ENCODE measurements at regions not wholly inside any gene's neighbourhood (a gene's known extent, or its start where the extent isn't known, plus 50 kb on each side); places are given as distances from the start of the nearest gene placed in this dataset.
A peak's percentile ranks its signal among the peaks of the same experiment; 100 is the strongest.
"Not testable (repeated sequence)": the region's sequence is repeated elsewhere in the genome, so short reads cannot be mapped to it uniquely, and the experiment has no call there.

DNA sequence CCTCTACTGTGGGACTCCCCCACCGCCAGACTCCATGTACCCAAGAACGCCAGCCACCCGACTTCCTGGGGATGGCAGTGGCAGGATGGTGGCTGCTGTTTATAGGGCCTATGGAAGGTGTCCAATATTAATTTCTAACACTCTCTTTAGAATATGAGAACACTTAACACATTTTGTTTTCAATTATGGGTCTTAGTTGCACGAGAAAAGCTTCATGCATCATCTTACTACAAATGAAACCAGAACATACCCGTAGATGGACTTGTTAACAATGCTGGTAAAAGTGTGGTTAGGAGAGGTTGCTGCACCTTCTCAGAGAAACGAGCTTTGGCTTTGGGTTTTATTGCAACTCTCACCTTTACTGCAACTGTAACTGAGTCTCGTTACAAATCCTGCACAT, 335.6 kb upstream of the ID2 start:
- H3K27ac Mint-ChIP-seq: no peak overlapping the region

DNA sequence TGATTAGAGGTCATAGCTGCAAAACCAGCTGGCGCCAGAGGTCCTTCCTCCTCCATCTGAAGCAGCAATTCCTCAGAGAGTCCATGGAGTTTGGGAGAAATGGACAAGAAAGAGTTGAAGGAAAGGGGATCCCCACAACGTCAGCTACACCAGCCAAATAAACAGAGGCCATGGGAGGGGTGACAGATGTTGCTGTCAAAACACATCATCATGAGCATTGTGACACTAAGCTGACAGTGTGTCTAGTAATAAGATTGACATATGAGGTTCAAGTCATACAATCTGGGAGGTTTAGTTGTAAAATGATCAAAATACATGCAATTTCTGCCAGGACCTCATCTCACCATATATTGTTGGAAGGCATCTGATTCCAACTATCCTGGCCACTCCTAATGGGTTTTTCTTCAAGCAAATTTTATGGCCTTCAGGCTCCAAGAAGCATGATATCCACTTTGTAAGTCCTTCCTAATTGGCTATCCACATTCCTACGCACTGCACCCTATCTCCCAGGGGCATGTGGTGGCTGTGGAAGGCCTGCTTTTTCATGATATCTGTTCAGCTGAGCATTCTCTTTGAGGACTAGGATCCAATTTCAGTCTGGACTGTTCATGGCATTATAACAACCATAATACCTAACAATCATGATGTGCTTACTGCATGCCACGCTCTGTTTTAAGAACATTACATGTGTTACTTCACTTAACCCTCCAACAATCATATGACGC, 335.0 kb upstream of the ID2 start:
- Mint-ChIP-seq H3K9me3 (peaks cover 0 to 3% (median 0%) of the 10 kb centered on the region in 7 donors), H3K4me3 (no peak overlapping the region), H3K27ac (no peak overlapping the region), H3K27me3 (no peaks in the 10 kb centered on the region), H3K36me3 (no peaks in the 10 kb centered on the region), H3K4me1 (peaks cover 0 to 2% (median 0%) of the 10 kb centered on the region in 4 donors)
- Histone ChIP-seq H3K27ac (ENCODE audit: insufficient read depth, low read length, poor library complexity, severe bottlenecking) (no peak overlapping the region), H3K27me3 (ENCODE audit: control insufficient read depth, insufficient read depth, low read length) (no peaks in the 10 kb centered on the region), H3K4me1 (ENCODE audit: control insufficient read depth, insufficient read depth, low read length, poor library complexity, severe bottlenecking) (no peaks in the 10 kb centered on the region), H3K9me3 (ENCODE audit: control insufficient read depth in 2 of 2, low read length in 2 of 2) (no peaks in the 10 kb centered on the region), H3K36me3 (ENCODE audit: control insufficient read depth, insufficient read depth, low read length) (no peaks in the 10 kb centered on the region), H3K4me3 (ENCODE audit: low read depth, low read length) (no peak overlapping the region)
- ATAC-seq (ENCODE audit: low read depth in 2 of 2) (no peak), DNase-seq (no peak)

More for the DNA sequence above, 335.6 kb upstream of the ID2 start:
- no peaks in the 10 kb centered on the region for H3K4me1 ChIP-seq (ENCODE audit: control insufficient read depth, insufficient read depth, low read length, poor library complexity, severe bottlenecking)
- no peaks in the 10 kb centered on the region for H3K36me3 ChIP-seq (ENCODE audit: control insufficient read depth, insufficient read depth, low read length)
- Mint-ChIP-seq H3K36me3 (no peaks in the 10 kb centered on the region), H3K27me3 (no peaks in the 10 kb centered on the region), H3K4me3 (no peak overlapping the region), H3K9me3 (peaks cover 0 to 3% (median 0%) of the 10 kb centered on the region in 7 donors), H3K4me1 (peaks cover 0 to 2% (median 0%) of the 10 kb centered on the region in 4 donors)
- no peak for ATAC-seq (ENCODE audit: low read depth in 2 of 2)
- H3K9me3 ChIP-seq (ENCODE audit: control insufficient read depth in 2 of 2, low read length in 2 of 2): no peaks in the 10 kb centered on the region
- no peak overlapping the region for H3K4me3 ChIP-seq (ENCODE audit: low read depth, low read length)
- no peaks in the 10 kb centered on the region for H3K27me3 ChIP-seq (ENCODE audit: control insufficient read depth, insufficient read depth, low read length)
- no peak for DNase-seq
- no peak overlapping the region for H3K27ac ChIP-seq (ENCODE audit: insufficient read depth, low read length, poor library complexity, severe bottlenecking)

DNA sequence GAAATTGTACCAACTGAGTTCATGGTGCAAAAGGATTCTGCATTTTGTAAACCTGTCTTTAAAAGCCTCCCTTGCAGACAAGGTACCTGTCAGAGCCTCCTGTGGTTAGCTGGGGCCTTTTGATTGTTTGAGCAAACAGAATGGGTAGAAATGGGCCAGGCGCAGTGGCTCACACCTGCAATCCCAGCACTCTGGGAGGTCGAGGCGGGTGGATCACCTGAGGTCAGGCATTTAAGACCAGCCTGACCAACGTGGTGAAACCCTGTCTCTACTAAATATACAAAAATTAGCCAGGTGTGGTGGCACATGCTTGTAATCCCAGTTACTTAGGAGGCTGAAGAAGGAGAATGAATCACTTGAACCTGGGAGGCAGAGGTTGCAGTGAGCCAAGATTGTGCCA, 332.9 kb upstream of the ID2 start:
- H3K4me3 ChIP-seq (ENCODE audit: low read depth, low read length); H3K4me1 Mint-ChIP-seq; H3K27me3 Mint-ChIP-seq; H3K27me3 ChIP-seq (ENCODE audit: control insufficient read depth, insufficient read depth, low read length); H3K36me3 Mint-ChIP-seq; H3K27ac ChIP-seq (ENCODE audit: insufficient read depth, low read length, poor library complexity, severe bottlenecking); H3K27ac Mint-ChIP-seq; H3K9me3 ChIP-seq (ENCODE audit: control insufficient read depth in 2 of 2, low read length in 2 of 2); H3K4me1 ChIP-seq (ENCODE audit: control insufficient read depth, insufficient read depth, low read length, poor library complexity, severe bottlenecking); H3K9me3 Mint-ChIP-seq; ATAC-seq (ENCODE audit: low read depth in 2 of 2); H3K36me3 ChIP-seq (ENCODE audit: control insufficient read depth, insufficient read depth, low read length); DNase-seq: not testable (repeated sequence)
- H3K4me3 Mint-ChIP-seq: peak overlapping the region in 1 of 4 donors; percentile 22

DNA sequence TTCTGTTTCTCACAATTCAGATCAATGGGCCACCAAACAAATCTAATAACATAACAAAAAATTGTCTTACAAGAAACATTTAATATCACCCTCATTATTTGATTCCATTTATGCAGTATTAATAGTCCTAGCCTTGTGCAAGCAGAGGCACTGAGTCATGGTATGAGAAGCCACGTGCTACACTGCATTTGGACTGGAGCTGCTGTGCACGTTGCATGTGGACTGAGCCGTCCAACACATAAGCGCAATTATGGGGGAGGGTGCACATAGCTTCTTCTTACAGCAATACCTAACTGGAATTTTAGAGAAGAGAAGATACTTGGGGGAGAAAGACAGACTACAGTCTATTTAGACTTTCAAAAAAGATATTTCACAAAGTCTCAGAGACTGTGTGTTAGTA, 329.6 kb upstream of the ID2 start:
- Histone ChIP-seq H3K4me3 (ENCODE audit: low read depth, low read length) (no peak overlapping the region), H3K4me1 (ENCODE audit: control insufficient read depth, insufficient read depth, low read length, poor library complexity, severe bottlenecking) (no peaks in the 10 kb centered on the region), H3K27ac (ENCODE audit: insufficient read depth, low read length, poor library complexity, severe bottlenecking) (no peak overlapping the region), H3K9me3 (ENCODE audit: control insufficient read depth in 2 of 2, low read length in 2 of 2) (peaks cover 0 to 6% of the 10 kb centered on the region in 2 experiments), H3K27me3 (ENCODE audit: control insufficient read depth, insufficient read depth, low read length) (no peaks in the 10 kb centered on the region), H3K36me3 (ENCODE audit: control insufficient read depth, insufficient read depth, low read length) (no peaks in the 10 kb centered on the region)
- no peak for ATAC-seq (ENCODE audit: low read depth in 2 of 2)
- H3K9me3 Mint-ChIP-seq: peaks cover 0 to 3% (median 0%) of the 10 kb centered on the region in 7 donors
- no peak overlapping the region for H3K4me3 Mint-ChIP-seq
- H3K4me1 Mint-ChIP-seq: no peaks in the 10 kb centered on the region
- H3K27me3 Mint-ChIP-seq: no peaks in the 10 kb centered on the region
- H3K36me3 Mint-ChIP-seq: no peaks in the 10 kb centered on the region
- no peak overlapping the region for H3K27ac Mint-ChIP-seq
- DNase-seq: no peak

DNA sequence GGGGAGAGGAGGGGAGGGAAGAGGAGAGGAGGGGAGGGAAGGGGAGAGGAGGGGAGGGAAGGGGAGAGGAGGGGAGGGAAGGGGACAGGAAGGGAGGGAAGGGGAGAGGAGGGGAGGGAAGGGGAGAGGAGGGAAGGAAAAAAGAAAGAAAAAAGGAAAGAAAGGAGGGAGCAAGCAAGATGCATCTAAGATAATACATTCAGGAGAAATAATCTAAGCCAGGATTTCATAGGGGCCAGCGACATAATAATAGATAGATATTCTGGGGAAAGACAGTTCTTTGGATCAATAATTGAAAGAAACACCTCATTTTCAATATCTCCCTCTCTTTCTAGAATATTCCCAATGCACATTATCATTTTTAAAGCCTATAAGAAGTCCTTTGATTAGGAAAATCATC, 328.9 kb upstream of the ID2 start:
- Histone ChIP-seq H3K9me3 (ENCODE audit: control insufficient read depth in 2 of 2, low read length in 2 of 2) (peaks cover 0 to 6% of the 10 kb centered on the region in 2 experiments), H3K27ac (ENCODE audit: insufficient read depth, low read length, poor library complexity, severe bottlenecking) (no peak overlapping the region), H3K4me1 (ENCODE audit: control insufficient read depth, insufficient read depth, low read length, poor library complexity, severe bottlenecking) (no peaks in the 10 kb centered on the region), H3K4me3 (ENCODE audit: low read depth, low read length) (no peak overlapping the region), H3K36me3 (ENCODE audit: control insufficient read depth, insufficient read depth, low read length) (no peaks in the 10 kb centered on the region), H3K27me3 (ENCODE audit: control insufficient read depth, insufficient read depth, low read length) (no peaks in the 10 kb centered on the region)
- ATAC-seq (ENCODE audit: low read depth in 2 of 2): no peak
- Mint-ChIP-seq H3K36me3 (no peaks in the 10 kb centered on the region), H3K4me3 (no peak overlapping the region), H3K9me3 (peaks cover 0 to 3% (median 0%) of the 10 kb centered on the region in 7 donors), H3K27me3 (no peaks in the 10 kb centered on the region), H3K27ac (no peak overlapping the region), H3K4me1 (no peaks in the 10 kb centered on the region)
- DNase-seq: no peak

DNA sequence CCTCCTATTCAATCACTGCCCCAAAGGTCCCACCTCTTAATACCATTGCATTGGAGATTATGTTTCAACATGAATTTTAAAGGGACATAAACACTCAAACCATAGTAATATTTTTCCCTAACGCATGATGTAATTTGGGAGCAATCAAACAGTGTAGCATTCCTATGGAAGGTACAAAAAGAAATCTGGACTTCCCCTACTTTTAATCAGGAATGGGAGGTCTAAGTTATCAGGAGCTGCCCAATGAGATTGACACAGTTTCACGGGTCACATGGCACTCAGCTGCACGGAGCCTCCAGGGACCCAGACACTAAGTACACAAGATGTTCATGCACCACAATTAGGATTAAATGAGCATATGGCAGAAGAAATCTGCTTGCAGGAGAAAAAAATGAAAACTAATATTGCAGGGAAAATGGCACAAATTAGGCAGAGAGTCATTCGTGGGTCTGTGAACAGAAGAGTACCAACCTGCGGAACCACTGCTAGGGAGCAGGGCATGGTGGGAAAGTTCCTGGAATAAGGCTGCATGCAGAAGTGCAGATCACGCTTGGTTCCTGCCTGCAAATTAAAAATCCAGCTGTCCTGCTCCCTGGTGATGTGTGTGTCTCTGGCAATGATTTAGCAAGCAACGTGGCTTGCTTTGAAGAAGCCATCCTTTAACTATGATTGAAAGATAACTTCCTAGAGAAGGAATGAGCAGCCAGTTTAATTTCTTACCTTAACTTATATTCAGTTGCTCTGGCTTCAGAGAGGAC, 326.6 kb upstream of the ID2 start:
- no peaks in the 10 kb centered on the region for H3K36me3 Mint-ChIP-seq
- no peaks in the 10 kb centered on the region for H3K4me1 ChIP-seq (ENCODE audit: control insufficient read depth, insufficient read depth, low read length, poor library complexity, severe bottlenecking)
- no peak overlapping the region for H3K27ac ChIP-seq (ENCODE audit: insufficient read depth, low read length, poor library complexity, severe bottlenecking)
- no peak overlapping the region for H3K4me3 ChIP-seq (ENCODE audit: low read depth, low read length)
- no peaks in the 10 kb centered on the region for H3K36me3 ChIP-seq (ENCODE audit: control insufficient read depth, insufficient read depth, low read length)
- H3K4me3 Mint-ChIP-seq: no peak overlapping the region
- DNase-seq (no peak), ATAC-seq (ENCODE audit: low read depth in 2 of 2) (no peak)
- H3K4me1 Mint-ChIP-seq: peaks cover 0 to 2% (median 0%) of the 10 kb centered on the region in 4 donors
- H3K9me3 ChIP-seq (ENCODE audit: control insufficient read depth in 2 of 2, low read length in 2 of 2): peaks cover 0 to 6% of the 10 kb centered on the region in 2 experiments
- H3K9me3 Mint-ChIP-seq: peaks cover 0 to 3% (median 0%) of the 10 kb centered on the region in 7 donors
- H3K27ac Mint-ChIP-seq: no peak overlapping the region
- H3K27me3 Mint-ChIP-seq: no peaks in the 10 kb centered on the region
- H3K27me3 ChIP-seq (ENCODE audit: control insufficient read depth, insufficient read depth, low read length): no peaks in the 10 kb centered on the region

DNA sequence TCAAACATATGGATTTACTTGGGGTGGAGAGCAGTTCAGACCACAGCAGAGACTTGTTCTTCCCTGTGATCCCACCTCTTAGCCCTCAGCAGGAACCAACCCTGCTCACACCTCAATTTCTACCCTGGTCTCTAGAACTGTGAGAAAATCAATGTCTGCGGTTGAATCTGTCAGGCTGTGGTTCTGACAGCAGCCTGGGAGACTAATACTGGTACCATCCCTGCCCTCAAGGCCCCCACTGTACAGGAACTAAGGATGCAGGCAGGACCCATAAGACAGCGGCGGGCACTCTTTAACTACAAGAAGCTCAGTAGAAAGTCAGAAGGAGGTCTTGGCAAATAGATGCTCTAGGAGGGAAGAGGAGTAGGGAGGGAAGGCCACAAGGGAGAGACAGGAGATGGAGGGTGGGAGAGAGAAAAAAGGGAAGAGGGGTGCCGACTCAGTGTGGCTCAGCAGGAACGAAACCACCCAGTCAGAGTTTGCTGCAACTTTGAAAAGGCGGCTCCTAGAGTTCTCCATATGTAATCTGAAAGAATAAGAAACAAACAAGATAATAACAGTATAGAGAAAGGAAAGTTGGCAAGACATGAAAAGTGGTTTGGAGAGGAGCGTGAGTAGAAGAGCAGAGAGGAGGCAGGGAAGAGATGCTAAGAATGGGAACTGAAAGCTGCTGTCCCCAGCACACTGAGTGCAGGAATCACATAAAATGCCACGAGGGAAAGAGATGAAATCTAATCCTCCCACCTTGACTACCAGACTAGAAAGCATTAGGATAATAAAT, 323.9 kb upstream of the ID2 start:
- Mint-ChIP-seq H3K27me3 (no peaks in the 10 kb centered on the region), H3K4me1 (peaks cover 0 to 2% (median 0%) of the 10 kb centered on the region in 4 donors), H3K36me3 (no peaks in the 10 kb centered on the region), H3K4me3 (no peak overlapping the region), H3K9me3 (peaks cover 0 to 3% (median 0%) of the 10 kb centered on the region in 7 donors), H3K27ac (peak overlapping the region in 2 of 3 donors; percentile 6 to 58)
- Histone ChIP-seq H3K27ac (ENCODE audit: insufficient read depth, low read length, poor library complexity, severe bottlenecking) (no peak overlapping the region), H3K4me3 (ENCODE audit: low read depth, low read length) (no peak overlapping the region), H3K27me3 (ENCODE audit: control insufficient read depth, insufficient read depth, low read length) (no peaks in the 10 kb centered on the region), H3K4me1 (ENCODE audit: control insufficient read depth, insufficient read depth, low read length, poor library complexity, severe bottlenecking) (no peaks in the 10 kb centered on the region), H3K36me3 (ENCODE audit: control insufficient read depth, insufficient read depth, low read length) (no peaks in the 10 kb centered on the region), H3K9me3 (ENCODE audit: control insufficient read depth in 2 of 2, low read length in 2 of 2) (peaks cover 0 to 6% of the 10 kb centered on the region in 2 experiments)
- ATAC-seq (ENCODE audit: low read depth in 2 of 2) (no peak), DNase-seq (no peak)
